DMS53 treated with DMSO at 0.1 percent for 48 hours (cell line): ENCODE measurements at regions not wholly inside any gene's neighbourhood (a gene's known extent, or its start where the extent isn't known, plus 50 kb on each side); places are given as distances from the start of the nearest gene placed in this dataset.

Experiments used
- DNase-seq: peaks from one replicate; lab custom pipeline; 2025; ENCODE audit not compliant: unreplicated experiment; lab: John Stamatoyannopoulos, UW

DNA sequence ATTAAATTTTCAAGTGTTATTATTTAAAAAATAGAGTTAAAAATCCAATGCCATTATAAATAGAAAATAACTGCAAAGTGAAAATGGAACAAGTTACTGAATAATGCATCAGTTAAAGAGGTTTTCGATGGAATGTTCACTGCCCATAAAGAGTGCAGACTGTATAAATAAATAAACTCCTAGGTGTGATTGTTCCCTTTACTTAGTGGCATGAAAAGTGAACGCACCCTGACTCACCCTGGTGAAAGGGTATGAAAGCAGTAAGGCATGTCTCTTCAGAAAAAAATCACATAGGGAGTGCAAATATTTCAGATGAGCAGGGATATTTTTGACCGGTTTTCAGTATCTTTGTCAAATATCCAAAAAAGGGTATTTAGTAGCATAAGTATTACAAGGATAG, 387.8 kb downstream of the DCAF12L2 start:
- DNase-seq, result no peak

- no peak for DNase-seq
Measured at GRCh38 chrX:125782184-125782583, 383.9 kb downstream of the DCAF12L2 start.

- DNase-seq, result no peak
Measured at GRCh38 chrX:125786316-125786715, 379.8 kb downstream of the DCAF12L2 start.

- no peak for DNase-seq
Measured at GRCh38 chrX:125791787-125792186, 374.3 kb downstream of the DCAF12L2 start.

GRCh38 chrX:125810856-125811255, 355.2 kb downstream of the DCAF12L2 start:
- DNase-seq, result no peak

- DNase-seq, result no peak
Measured at GRCh38 chrX:125826080-125826479, 340.0 kb downstream of the DCAF12L2 start.

GRCh38 chrX:125826774-125827451, 339.2 kb downstream of the DCAF12L2 start:
- no peak for DNase-seq

DNA sequence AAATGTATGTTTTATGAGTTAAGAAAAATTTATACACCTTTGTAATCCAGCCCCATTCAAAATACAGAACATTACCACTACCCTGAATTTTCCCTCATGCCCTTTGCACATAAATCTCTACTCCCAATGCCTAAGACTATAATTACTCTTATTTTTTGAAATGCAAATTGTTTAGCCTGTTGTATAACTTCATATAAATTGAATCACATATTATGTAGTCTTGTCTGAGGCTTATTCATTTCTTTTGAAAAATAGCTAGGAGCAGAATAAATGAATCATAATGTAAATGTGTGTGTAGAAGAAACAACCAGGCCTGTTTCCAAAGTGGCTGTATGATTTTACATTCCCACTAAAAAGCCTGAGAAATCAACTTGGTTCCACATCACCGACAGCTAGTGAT, 319.8 kb downstream of the DCAF12L2 start:
- DNase-seq, result no peak

DNA sequence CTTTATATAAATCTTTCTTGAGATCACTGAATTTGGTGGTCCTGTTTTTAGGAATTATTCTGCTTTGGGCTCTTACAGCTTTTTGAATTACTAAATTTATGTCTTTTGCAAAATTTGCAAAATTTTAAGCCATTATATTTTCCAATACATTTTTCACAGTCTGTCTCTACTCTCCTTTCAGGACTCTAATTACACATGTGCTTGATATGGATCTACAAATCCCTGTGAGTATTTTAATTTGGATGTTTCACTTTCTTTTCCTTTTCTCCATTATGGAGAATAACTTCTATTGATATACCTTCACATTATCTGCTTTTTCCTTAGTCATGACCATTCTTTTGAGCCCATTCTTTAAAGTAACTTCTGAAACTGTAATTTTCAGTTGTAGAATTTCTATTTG, 315.4 kb downstream of the DCAF12L2 start:
- DNase-seq, result no peak

DNA sequence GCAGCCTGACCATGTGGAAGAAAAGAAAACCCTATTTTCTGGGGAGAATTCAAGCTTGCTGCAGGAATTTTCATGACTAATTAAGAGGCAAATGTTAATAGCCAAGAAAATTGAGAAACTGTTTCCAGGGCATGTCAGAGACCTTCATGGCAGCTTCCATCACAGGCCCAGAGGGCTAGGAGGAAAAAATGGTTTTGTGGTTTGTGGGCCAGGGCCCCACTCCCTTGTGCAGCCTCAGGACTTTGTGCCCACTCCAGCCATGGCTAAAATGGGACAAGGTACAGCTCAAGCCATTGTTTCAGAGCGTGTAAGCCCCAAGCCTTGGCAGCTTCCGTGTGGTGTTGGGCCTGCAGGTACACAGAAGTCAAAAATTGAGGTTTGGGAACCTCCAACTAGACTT, 282.9 kb downstream of the DCAF12L2 start:
- DNase-seq, result no peak

DNA sequence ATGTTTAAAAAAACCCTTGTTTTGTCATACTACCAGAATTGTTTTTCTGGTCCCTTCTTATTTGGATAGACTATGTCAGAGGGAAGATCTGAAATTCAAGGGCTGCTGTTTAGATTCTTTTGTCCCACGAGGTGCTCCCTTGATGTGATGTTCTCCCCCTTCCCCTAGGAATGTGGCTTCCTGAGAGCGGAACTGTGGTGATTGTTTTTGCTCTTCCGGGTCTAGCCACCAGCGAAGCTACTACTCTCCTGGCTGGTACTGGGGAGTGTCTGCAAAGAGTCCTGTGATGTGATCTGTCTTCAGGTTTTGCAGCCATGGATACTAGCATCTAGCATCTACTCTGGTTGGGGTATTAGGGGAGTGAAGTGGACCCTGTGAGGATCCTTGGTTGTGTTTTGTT, 271.1 kb downstream of the DCAF12L2 start:
- no peak for DNase-seq

DNA sequence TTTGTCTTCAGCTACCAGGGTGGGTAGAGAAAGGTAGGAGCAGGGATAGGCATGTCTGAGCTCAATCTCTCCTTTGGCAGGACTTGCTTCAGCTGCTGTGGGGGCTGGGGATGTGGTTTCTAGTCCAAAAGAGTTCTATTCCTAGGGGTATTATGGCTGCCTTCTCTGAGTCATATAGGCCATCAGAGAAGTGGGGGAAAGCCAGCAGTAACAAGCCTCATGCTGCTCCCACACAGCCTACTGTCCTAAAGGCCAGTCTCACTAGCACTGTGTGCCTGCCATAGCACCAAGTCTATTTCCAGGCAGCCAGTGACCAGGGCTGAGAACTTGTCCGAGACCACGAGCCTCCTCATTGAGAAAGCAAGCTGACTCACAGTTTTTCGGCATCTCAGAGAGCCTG, 270.6 kb downstream of the DCAF12L2 start:
- DNase-seq, result no peak

DNA sequence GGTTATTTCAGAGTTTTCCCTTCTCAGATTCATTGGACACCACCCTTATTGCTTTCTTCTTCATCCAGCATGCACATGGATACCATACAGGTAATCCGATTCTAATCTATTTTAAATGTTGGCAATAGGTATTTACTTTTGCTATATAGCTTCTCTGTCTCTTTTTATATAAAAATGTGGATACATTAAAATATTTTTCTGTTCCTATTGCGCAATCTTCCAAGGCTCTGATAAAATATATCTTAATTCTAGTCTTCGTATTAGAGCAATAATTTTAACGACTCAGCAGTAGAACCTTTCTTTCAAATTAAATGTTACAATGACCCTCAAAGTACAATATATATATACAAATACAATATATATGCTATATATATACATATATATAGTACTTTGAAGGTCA, 239.8 kb downstream of the DCAF12L2 start:
- no peak for DNase-seq

DNA sequence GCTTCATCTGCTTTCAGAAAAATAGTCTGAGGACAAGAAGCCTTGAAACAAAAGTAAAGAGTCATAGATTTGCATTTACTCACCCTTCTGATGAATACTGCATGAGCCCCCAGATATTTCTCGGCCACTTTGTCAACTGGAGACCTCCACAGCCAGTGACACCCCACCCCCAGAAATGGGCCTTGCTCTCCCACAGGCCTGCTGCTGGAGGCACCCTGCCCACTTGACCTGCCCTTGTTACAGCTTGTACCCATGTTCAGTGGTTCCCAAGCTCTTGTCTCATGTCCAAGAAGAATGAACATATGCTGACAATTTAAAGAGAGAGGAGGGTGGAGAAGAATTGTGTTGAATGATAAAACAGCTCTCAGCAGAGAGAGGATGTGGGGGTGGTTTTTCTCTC, 225.1 kb downstream of the DCAF12L2 start:
- no peak for DNase-seq

DNA sequence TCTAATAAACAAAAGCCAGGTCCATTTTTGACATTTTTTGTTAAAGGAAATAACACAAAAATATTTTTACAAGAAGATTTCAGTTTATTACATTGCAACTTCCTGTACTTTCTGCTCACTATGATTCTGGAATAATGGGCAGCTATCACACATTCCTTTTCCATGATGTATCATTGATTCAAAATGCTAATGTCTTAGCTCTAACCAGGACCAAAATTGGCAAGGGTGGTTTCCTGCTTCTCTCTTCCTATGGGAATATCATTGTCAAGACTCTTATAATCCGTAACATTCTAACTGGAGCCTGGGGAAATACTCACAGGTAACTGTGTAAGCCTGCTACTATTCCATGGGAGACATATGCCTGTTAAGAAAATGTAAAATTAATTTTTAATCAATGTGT, 218.6 kb downstream of the DCAF12L2 start:
- DNase-seq, result no peak

DNA sequence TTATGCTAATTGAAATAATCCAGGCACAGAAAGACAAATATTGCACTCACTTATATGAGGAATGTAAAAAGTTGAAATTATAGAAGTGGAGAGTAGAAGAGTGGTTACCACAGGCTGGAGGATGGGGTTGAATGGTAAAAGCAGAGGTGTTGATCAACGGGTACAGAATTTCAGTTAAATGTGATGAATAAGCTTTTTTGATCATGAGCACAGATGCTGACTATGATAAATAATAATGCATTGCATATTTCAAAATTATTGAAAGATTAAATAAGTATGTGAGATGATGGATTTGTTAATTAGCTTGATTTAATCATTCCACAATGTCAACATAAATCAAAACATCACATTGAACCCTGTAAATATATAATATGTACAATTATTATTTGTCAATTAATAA, 213.1 kb downstream of the DCAF12L2 start:
- DNase-seq, result no peak

GRCh38 chrX:125953814-125954213, 212.3 kb downstream of the DCAF12L2 start:
- DNase-seq, result no peak

GRCh38 chrX:125954236-125954635, 211.9 kb downstream of the DCAF12L2 start:
- DNase-seq, result no peak

DNA sequence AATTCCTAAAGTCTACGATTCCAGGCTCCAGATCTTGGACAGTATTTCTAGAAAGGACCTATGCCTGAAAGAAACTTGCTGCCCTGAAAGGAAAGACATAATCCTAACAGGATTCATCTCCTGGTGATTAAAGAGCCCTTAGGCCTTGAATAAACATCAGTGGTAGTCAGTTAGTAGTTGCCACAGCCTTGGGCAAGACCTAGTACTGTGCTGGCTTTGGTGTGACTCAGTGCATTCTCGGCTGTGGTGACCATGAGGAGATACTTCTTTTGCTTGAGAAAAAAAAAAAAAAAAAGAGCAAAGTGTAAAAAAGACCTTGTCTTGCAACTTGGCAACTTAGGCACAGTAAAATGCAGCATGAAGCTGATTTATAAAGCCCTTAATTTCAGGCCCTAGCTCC, 188.2 kb downstream of the DCAF12L2 start:
- DNase-seq, result no peak

DNA sequence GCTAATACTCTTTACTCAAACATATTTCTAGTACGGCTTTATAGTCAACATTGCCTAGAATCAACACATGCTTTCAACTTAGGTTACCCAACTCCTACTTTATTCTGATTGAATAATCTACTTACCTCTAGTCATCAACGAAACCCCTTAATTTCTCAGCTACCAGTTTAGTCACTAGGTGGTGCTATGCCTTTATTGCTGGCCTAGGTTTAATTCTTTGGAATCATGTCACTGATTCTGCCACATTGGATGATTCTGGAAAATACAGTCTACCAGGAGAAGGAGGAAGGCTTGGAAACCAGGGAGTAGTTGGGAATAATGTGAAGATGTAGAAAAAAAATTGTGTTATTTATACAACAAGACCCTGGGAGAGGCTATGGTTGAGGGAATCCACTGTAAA, 167.7 kb downstream of the DCAF12L2 start:
- peak; percentile 23 for DNase-seq

GRCh38 chrX:126027229-126027628, 138.9 kb downstream of the DCAF12L2 start:
- DNase-seq, result no peak

DNA sequence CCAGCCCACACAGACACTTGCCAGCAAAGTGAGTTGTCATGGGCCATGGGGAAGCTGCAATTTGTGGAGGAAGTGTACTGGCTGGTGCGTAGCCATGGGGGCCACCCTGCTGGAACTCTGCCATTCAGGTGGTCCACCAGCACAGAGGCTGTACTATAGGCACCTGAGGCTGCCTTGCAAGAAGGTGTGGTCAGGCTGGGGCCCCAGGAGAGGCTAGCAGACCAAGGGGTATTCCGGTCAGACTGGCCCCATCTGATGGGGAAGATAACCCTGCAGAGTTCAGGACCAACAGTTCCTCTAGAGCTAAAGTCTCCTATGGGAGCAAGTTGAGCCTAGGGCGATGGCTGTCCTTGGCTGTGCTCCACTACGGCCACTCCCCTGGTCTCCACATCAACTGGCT, 136.1 kb downstream of the DCAF12L2 start:
- DNase-seq, result no peak

DNA sequence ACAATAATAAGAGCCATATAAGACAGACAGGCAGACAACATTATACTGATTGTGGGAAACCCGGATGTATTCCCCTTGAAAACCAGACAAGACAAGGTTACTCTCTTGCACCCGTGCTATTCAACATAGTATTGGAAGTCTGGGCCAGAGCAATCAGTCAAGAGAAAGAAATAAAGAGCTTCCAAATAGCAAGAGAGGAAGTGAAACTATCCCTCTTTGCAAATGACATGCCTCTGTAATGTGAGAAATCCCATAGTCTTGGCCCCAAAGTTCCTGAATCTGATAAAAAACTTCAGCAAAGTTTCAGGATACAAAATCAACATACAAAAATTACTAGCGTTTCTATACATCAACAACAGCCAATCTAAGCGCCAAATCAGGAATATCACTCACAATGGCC, 102.1 kb downstream of the DCAF12L2 start:
- DNase-seq, result no peak
